Stimulated activated naive CD8-positive, alpha-beta T cell treated with anti-CD3 and anti-CD28 coated beads, Interleukin-15, Interleukin-2, amounts not matched to agents 100 U/mL and 50 U/mL, for 24 hours (primary cell): ENCODE measurements at regions not wholly inside any gene's neighbourhood (a gene's known extent, or its start where the extent isn't known, plus 50 kb on each side); places are given as distances from the start of the nearest gene placed in this dataset.

ENCODE experiments used
- ATAC-seq: fragments of 150-1000 bp; cut with Tn5 transposase; one replicate; pipeline ENCODE4 v1.10.0; 2021
- DNase-seq: peaks from one replicate; pipeline ENCODE4 v3.0.0; 2021

DNA sequence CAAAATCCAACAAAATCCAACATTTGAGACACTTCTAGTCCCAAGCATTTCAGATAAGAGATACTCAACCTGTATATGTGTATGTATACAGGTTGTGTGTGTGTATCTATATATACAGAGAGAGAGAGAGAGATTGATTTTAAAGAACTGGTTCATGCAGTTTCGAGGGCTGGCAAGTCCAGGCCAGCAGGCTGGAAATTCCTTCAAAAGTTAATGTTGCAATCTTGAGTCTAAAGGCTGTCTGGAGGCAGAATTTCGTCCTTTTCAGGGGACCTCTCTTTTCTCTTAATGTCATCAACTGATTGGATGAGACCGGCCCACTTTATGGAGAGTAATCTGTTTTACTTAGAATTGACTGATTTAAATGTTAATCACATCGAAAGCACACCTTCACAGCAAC lies 199.6 kb upstream of the IL12A start:
- DNase-seq (no peak), ATAC-seq (no peak)

DNA sequence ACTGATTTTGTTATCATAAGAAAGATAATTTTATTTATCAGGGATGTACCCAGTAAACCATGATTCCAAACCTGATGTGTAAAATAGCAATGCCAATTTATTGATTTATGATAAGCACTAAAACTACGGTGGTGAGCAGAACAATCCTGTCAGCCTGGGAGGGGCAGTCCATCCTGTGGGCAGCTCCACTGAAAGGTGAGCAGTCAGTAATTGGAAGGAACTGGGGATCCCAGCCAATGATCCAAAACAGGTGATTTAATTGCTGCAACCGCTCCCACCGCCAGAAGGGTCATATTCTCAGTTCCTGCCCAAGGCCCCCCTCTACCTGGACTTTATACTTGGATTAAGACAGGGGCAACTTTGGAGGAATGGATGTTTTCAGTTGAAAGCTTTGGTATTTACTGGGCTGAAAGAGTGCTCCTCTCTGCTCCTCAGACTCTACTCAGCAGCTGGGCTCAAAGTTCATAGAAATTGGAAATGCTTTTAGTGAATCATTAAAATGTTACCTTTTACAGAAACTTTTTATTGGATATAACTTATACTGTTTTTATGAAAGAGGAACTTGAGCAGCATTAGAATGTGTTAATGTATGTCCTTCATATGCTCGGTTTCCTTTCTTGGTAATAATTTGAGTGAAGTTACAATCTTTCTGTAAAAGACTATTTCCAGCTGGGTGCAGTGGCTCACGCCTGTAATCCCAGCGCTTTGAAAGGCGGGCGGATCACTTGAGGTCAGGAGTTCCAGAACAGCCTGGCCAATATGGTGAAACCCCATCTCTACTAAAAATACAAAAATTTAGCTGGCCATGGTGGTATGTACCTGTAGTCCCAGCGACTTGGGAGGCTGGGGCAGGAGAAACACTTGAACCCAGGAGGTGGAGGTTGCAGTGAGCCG lies 198.6 kb upstream of the IL12A start:
- DNase-seq (no peak), ATAC-seq (no peak)

DNA sequence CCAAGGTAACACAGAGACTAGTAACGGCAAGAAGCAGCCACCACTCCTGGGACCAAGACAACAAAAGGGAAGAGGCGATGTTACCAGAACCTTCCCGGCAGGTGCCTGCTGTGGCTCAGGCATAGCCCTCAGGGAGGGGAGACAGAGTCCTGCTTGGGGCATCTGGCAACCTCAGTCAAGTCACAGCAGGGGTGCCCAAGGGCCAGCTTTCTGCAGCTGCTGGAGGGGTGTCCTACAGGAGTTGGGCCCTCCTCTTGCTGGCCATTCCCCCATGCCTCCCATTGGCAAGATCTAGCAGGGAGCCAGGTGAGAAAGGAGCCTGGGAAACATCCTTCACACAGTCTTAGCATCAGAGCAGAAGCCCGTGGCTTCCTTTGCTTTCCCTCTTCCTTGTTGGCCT lies 197.3 kb upstream of the IL12A start:
- ATAC-seq: no peak
- DNase-seq: no peak

DNA sequence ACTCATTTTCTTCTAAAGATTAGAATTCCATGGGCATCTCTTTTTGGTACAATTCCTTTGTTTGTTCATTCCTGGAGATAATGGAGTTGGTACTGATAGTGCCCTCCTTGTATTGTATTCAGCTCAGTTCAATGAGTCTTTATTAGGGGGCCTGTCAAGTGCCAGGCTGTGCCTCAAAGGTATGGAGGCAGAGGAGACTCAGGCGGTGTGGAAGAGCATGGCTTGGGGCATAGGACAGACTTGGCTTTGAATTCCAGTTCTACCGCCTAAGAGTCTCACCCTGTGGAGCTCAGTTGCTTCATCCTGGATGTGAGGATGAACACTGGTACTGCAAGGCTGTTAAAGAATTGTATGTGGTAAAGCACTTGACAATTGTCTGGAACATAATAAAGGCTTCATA lies 196.6 kb upstream of the IL12A start:
- no peak for DNase-seq
- ATAC-seq: no peak

- DNase-seq (no peak), ATAC-seq (no peak)
These were observed 193.6 kb upstream of the IL12A start for GRCh38 chr3:159795042-159795441.

GRCh38 chr3:159795681-159796175 lies 192.9 kb upstream of the IL12A start:
- DNase-seq (no peak), ATAC-seq (no peak)

DNA sequence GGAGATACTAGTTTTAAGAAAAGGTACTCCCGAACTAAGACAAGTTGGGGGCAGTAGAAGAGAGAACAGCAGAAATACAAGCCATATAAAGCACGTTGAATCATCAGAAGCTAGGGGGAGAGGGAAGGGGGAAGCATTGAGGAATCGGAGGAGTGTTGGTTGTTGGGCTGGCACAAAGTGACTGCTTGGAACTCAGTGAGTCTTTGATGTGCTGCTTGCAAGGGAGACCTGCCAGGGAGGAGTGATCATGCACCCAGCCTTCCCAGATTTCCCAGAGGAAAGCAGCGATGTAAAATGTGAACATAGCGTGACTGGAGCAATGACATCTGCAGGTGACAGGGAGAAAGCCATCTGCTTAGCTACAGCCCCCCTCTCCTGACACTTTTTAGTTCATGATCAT lies 192.4 kb upstream of the IL12A start:
- ATAC-seq (no peak), DNase-seq (no peak)

DNA sequence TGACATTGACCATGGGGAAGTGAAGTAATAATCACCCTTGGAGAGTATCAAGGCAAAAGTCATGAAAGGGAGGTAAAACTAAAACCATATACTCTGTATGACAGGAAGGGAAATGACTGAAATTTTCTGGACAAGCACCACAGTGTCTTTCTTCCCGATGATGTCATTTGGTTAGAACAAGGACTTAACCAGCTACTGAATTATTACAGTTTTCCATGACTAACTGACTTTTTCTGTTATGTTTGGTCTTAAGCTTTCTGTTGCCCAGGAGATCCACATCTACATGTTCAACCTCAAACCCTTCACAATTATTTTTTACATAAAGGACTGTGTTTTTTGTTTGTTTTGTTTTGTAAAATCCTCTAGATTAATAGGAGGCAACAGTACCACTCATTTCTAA lies 191.9 kb upstream of the IL12A start:
- peak; percentile 65 for ATAC-seq
- no peak for DNase-seq

GRCh38 chr3:159797771-159798170 lies 190.9 kb upstream of the IL12A start:
- ATAC-seq (peak; percentile 57), DNase-seq (no peak)

DNA sequence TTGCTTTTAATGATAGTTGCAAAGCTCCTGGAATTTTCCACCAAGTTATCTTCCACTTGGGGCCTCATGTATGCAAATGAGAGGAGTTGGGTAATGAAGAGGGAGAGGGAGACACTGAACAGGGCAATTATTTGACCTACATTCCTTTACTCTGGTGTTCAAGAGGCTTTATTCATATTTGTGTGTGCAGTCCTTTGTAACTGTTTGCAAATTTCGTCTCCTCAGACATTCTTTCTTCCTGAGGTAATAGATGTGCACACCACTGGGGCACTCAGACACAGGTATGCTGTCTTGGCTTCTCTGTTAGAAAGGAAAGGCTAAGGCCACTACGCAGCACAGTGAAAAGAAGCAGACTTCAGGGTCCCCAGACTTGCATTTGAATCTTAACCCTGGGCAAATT lies 189.7 kb upstream of the IL12A start:
- no peak for ATAC-seq
- no peak for DNase-seq

DNA sequence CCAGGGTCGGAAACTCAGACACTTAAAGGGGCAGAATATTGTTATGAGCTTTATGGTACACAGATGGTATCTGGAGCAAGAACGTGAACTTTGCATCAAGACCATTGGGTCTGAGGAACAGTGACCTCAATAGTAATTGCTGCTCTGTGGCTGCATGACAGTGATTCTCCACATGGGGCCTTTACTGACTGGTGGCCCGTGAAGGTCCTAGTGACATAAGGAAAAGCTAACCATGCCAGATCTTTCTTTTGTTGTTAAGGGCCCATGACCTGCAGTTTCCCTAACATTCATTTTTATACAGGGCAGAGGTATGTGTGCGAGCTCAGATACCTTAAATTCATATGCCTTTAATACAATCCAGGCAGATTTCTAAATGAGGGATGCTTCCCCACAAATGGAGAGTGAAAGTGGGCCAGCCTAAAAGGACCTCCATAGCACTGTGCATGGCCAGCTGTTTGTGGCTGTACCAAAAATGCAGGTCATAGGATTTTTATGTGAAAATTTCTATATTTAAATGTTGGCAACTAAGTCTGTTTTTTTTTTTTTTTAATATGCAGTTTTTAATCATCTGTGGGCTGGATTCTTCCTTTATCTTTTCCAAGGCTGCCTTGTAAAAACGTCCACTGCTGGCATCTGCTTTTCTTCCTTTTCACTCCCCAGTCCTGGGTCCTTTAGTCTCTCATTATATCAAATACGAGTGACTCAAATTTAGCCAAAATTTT lies 188.0 kb upstream of the IL12A start:
- DNase-seq (no peak), ATAC-seq (no peak)

DNA sequence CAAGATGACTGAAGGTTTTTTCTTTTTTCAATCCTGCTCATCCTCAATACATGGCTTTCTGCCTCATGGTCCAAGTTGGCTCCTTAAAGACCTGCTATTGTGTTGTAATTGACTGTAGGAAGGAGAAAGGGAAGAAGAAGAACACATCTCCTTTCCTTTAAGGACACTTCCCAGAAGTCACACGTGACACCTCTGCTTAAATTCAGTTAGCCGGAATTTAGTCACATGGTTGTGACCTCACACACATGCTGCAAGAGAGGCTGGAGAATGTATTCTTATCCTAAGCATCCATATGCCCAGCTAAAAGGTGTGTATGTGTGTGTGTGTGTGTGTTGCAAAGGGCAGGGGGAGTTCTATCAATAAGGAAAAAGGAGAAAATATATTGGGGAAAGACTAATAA lies 185.8 kb upstream of the IL12A start:
- ATAC-seq: no peak
- DNase-seq: no peak

- no peak for DNase-seq
- no peak for ATAC-seq
These were observed 185.2 kb upstream of the IL12A start for GRCh38 chr3:159803459-159803858.

GRCh38 chr3:159804726-159805410 lies 183.8 kb upstream of the IL12A start:
- DNase-seq (peak; percentile 41), ATAC-seq (peak; percentile 81)

- no peak for ATAC-seq
- no peak for DNase-seq
These were observed 183.2 kb upstream of the IL12A start for GRCh38 chr3:159805411-159805772.

- DNase-seq: no peak
- ATAC-seq: no peak
These were observed 182.2 kb upstream of the IL12A start for GRCh38 chr3:159806412-159806811.

DNA sequence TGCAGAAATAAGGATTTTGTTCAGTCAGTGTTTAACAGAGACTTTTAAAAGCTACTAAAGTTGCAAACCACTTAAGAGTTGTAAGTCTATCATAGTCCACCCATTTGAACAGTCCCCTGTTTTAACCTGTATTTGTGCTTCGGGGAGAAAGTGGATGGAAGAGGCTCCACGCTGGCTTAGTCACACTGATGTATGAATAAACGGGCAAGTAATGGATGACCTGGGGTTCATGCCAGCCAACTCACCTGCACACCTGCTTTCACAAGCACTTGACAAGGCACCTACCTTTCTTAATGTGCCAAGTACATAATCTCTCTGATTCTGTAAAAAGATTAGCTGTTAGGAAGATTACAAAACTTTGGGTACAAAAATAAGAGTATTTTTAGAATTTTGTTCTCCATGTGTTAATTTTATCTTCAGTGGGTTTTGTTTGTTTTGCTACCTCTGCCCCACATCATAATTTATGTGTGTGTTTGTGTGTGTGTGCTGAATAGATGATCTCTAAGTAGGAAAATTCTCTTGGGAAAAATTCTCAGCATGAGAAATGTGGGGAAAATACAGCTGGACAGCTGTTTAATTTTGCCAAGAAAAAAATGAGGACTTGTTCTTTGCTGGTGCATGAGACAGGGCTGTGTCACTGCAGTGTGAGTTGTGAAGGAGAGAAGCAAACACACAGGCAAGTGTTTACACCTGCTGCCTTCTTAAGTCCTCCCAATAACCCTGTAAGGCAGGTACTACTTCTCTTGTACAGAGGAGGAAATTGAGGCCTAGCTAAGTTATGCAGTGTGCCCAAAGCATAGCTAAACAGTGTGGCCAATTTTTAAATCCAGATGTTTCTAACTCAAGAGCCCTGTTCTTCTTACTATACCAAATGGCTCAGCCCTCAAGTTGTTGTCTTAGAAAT lies 181.2 kb upstream of the IL12A start:
- no peak for DNase-seq
- ATAC-seq: no peak

- no peak for ATAC-seq
- no peak for DNase-seq
These were observed 174.7 kb upstream of the IL12A start for GRCh38 chr3:159813822-159814531.

- DNase-seq (no peak), ATAC-seq (no peak)
These were observed 172.1 kb upstream of the IL12A start for GRCh38 chr3:159816512-159816911.

- ATAC-seq (no peak), DNase-seq (no peak)
These were observed 171.5 kb upstream of the IL12A start for GRCh38 chr3:159817126-159817525.

DNA sequence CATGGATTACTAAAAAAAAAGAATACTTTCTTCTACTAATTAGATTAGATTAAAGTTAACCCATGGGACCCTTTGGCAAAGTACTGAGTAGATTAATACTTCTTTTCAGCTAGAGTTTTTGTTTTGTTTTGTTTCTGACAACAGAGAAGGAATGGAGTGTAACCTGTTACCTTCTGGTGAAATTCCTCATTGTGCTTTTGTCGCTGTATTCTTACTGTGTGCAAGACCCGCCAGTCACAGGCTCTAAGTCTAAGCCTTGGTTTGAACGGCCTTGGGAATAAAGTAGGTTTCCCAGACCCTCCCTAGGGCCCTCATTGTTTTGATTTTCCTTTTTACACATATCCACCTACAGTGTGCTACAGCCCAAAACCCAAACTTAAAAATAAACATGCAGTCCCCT lies 171.1 kb upstream of the IL12A start:
- DNase-seq (no peak), ATAC-seq (no peak)
